HG03342 (cell line): ENCODE measurements at regions not wholly inside any gene's neighbourhood (a gene's known extent, or its start where the extent isn't known, plus 50 kb on each side); places are given as distances from the start of the nearest gene placed in this dataset.

Source experiments
- ATAC-seq: cut with Tn5 transposase; IDR thresholded peaks from one replicate; pipeline ENCODE4 v1.9.1; 2021; ENCODE audit warnings: mild to moderate bottlenecking, moderate library complexity; ENCODE audit not compliant: unreplicated experiment

- no peak for ATAC-seq
These were observed 81.5 kb upstream of the ZP4 start for GRCh38 chr1:237972186-237972585.

- no peak for ATAC-seq
These were observed 72.3 kb upstream of the ZP4 start for GRCh38 chr1:237962985-237963384.

- ATAC-seq, result no peak
These were observed 71.0 kb upstream of the ZP4 start for GRCh38 chr1:237961754-237962153.

- no peak for ATAC-seq
These were observed 69.1 kb upstream of the ZP4 start for GRCh38 chr1:237959838-237960237.

GRCh38 chr1:237953238-237953637 lies 62.5 kb upstream of the ZP4 start:
- ATAC-seq, result no peak
